ENCODE measurements at regions not wholly inside any gene's neighbourhood (a gene's known extent, or its start where the extent isn't known, plus 50 kb on each side); places are given as distances from the start of the nearest gene placed in this dataset.

DNA sequence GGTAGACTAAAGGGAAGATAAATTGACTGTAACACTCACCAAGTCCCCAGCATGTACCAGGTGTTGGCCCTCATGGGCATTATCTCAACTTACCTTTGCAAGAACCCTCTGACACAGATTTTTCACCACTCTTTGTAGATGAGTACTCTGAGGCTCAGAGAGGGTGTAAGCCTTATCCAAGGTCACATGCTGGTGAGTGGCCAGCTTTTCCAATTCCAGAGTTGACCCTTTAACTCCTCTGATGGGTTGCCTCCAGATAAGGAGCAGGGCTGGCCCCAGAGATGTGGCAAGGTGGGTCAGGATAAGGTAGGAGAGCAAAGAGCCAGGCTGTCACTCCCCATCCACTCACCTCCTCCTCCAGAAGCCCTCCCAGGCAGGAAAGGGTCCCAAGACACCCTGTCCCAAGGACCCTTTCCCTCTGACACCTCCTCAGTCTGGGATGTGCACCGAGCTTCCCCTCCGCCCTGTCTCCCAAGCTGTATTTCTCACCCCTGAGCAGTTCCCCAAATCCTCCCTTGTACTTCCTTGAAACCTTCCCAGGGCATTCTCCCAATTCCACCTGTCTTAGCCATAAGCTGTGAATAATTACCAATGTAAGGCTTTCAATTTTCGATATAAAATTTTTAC is 165.9 kb downstream of the ZFP36L2 start:
- H3K36me3 ChIP-seq (ENCODE audit: insufficient read depth, low read length), result no peaks in the 10 kb centered on the region

DNA sequence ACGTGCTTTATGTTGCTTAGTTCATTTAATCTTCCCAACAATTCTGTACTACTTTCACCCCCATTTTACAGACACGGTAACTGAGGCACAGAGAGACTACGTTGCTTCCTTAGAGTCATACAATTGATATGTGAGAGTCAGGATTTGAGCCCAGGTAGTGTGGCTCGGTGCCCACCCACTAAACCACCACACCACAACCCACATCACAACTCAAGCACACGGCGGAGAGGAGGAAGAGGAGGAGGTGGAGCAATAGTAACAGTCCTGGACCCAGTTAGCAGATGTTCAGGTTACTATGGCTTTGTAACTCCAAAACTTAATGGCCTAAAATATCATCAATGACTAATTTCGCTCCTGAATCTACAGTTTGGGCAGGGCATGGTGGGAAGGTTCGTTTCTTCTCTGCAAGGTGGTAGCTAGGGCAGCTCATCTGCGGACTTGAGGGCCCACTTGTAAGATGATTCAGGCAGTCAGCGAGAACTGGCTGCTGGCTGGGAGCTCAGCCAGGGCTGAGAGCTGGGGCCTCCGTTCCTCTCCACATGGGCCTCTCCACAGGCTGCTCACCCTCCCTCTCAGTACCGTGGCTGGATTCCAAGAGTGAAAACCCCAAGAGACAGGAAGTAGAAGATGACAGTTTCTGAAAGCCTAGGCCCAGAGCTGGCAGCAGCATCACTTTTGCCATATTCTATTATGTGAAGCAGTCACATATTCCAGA is 167.1 kb downstream of the ZFP36L2 start:
- Histone ChIP-seq H3K36me3 (ENCODE audit: insufficient read depth, low read length) (no peaks in the 10 kb centered on the region), H3K4me3 (ENCODE audit: low read length) (peak overlapping the region; percentile 7), H3K9ac (ENCODE audit: low read depth, low read length) (no peak overlapping the region), H3K9me3 (replicated peaks; ENCODE audit: low read length) (no peaks in the 10 kb centered on the region), H3K27me3 (ENCODE audit: control insufficient read depth, insufficient read depth, low read length) (no peaks in the 10 kb centered on the region), H3K4me2 (ENCODE audit: low read length) (peak overlapping the region; percentile 11), H3K4me1 (ENCODE audit: control insufficient read depth, insufficient read depth, low read length) (peaks cover 12% of the 10 kb centered on the region)

More for the DNA sequence above, 165.9 kb downstream of the ZFP36L2 start:
- Histone ChIP-seq H3K27me3 (ENCODE audit: control insufficient read depth, insufficient read depth, low read length) (no peaks in the 10 kb centered on the region), H3K4me2 (ENCODE audit: low read length) (no peak overlapping the region), H3K4me1 (ENCODE audit: control insufficient read depth, insufficient read depth, low read length) (peaks cover 12% of the 10 kb centered on the region), H3K9ac (ENCODE audit: low read depth, low read length) (no peak overlapping the region), H3K9me3 (replicated peaks; ENCODE audit: low read length) (no peaks in the 10 kb centered on the region), H3K4me3 (ENCODE audit: low read length) (no peak overlapping the region)

DNA sequence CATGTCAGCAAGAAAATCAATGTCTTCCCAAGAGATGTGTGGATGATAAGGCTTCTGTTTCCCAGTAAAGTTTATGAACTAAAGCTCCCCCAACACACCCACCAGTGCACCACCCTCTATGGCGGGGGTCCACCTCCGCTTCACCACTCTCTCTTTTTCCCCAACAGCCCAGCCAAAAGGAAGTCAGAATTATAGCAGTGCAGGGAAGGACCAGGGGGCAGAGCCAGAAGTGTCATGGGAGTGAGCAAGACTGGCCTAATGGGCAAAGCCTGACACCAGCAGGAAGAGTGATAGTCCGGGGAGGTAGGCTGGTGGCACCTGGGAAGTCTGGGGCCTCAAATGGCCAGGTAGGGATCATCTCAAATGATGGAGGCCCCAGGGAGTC is 167.7 kb downstream of the ZFP36L2 start:
- H3K27me3 ChIP-seq (ENCODE audit: control insufficient read depth, insufficient read depth, low read length), result no peaks in the 10 kb centered on the region
- no peak overlapping the region for H3K4me3 ChIP-seq (ENCODE audit: low read length)
- H3K9ac ChIP-seq (ENCODE audit: low read depth, low read length), result no peak overlapping the region
- no peaks in the 10 kb centered on the region for H3K9me3 ChIP-seq (replicated peaks; ENCODE audit: low read length)
- no peaks in the 10 kb centered on the region for H3K36me3 ChIP-seq (ENCODE audit: insufficient read depth, low read length)
- no peak overlapping the region for H3K4me2 ChIP-seq (ENCODE audit: low read length)
- peaks cover 12% of the 10 kb centered on the region for H3K4me1 ChIP-seq (ENCODE audit: control insufficient read depth, insufficient read depth, low read length)

DNA sequence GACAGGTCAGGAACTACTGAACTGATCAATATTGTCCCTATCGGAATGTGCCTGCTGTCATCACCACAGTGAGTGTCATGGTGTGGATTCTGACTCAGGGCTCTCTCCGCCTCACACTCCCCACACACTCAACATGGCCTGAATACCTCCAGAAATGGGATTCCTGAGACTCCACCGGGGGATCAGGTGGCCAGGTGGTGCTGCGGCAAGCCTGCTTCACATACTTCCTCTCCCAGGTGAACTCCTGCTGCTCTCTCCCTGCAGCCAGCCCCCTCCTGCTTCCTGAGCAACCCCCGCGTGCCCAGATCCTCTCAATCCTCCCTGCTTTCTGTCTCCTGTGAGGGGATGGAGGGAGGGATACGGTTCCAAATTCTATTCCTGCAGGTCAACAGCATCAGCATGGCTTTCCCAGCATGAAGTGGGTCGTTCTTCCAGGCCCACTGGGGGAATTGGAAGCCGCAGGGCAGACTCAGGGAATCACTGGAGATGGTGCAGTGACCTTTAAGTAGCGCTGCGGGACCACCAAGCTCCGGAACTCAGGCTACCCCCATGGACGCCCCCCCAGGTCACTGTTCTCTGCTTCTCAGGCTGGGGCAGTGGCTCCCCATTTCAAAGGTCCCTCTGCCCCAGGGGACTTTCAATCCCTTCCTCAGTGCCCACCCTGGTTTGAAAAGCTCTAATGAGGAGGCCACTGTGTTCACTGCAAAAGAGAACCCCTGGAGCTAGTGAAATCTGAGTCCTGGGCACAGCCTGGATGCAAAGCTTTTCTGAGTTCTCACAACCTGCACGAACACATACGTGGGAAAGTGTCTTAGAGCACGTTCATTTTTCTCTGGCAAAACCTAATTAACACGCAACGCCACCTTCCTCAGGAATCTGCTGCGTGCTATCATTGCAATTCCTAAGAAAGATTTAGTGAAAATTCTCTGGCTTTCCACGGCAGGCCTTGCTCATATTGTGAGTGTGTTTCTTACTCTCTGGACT is 168.4 kb downstream of the ZFP36L2 start:
- H3K9me3 ChIP-seq (replicated peaks; ENCODE audit: low read length), result no peaks in the 10 kb centered on the region
- H3K36me3 ChIP-seq (ENCODE audit: insufficient read depth, low read length), result no peaks in the 10 kb centered on the region
- H3K4me3 ChIP-seq (ENCODE audit: low read length), result no peak overlapping the region
- H3K4me2 ChIP-seq (ENCODE audit: low read length), result no peak overlapping the region
- H3K4me1 ChIP-seq (ENCODE audit: control insufficient read depth, insufficient read depth, low read length), result peaks cover 12% of the 10 kb centered on the region
- no peak overlapping the region for H3K9ac ChIP-seq (ENCODE audit: low read depth, low read length)
- no peaks in the 10 kb centered on the region for H3K27me3 ChIP-seq (ENCODE audit: control insufficient read depth, insufficient read depth, low read length)

GRCh38 chr2:43057026-43057741 is 169.2 kb downstream of the ZFP36L2 start:
- peaks cover 16% of the 10 kb centered on the region for H3K4me1 ChIP-seq (ENCODE audit: control insufficient read depth, insufficient read depth, low read length)
- H3K27me3 ChIP-seq (ENCODE audit: control insufficient read depth, insufficient read depth, low read length), result no peaks in the 10 kb centered on the region
- no peaks in the 10 kb centered on the region for H3K9me3 ChIP-seq (replicated peaks; ENCODE audit: low read length)
- H3K4me3 ChIP-seq (ENCODE audit: low read length), result no peak overlapping the region
- no peaks in the 10 kb centered on the region for H3K36me3 ChIP-seq (ENCODE audit: insufficient read depth, low read length)
- H3K9ac ChIP-seq (ENCODE audit: low read depth, low read length), result no peak overlapping the region
- H3K4me2 ChIP-seq (ENCODE audit: low read length), result no peak overlapping the region

DNA sequence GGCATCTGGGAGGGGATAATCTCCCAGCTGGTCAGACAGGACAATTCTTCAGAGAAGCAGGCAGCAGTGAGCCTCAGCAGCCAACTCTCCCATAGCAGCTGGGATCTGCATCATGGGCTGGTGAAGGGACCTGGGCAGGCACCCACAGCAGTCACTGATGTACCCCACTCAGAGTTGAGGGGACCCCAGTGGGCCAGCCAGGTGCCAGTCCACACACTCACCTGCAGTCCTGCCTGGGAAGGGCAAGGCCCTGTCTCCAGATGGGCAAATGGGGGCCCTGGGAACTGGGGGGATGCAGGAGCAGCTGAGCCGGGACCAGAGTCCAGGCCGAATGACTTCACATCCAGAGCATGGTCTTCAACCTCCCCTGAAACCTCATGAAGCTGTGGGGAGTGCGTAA is 170.4 kb downstream of the ZFP36L2 start:
- no peak overlapping the region for H3K4me2 ChIP-seq (ENCODE audit: low read length)
- no peaks in the 10 kb centered on the region for H3K27me3 ChIP-seq (ENCODE audit: control insufficient read depth, insufficient read depth, low read length)
- H3K9me3 ChIP-seq (replicated peaks; ENCODE audit: low read length), result no peaks in the 10 kb centered on the region
- peaks cover 28% of the 10 kb centered on the region for H3K4me1 ChIP-seq (ENCODE audit: control insufficient read depth, insufficient read depth, low read length)
- H3K4me3 ChIP-seq (ENCODE audit: low read length), result no peak overlapping the region
- no peak overlapping the region for H3K9ac ChIP-seq (ENCODE audit: low read depth, low read length)
- no peaks in the 10 kb centered on the region for H3K36me3 ChIP-seq (ENCODE audit: insufficient read depth, low read length)

- Histone ChIP-seq H3K27me3 (ENCODE audit: control insufficient read depth, insufficient read depth, low read length) (no peaks in the 10 kb centered on the region), H3K4me3 (ENCODE audit: low read length) (no peak overlapping the region), H3K9ac (ENCODE audit: low read depth, low read length) (no peak overlapping the region), H3K9me3 (replicated peaks; ENCODE audit: low read length) (no peaks in the 10 kb centered on the region), H3K4me1 (ENCODE audit: control insufficient read depth, insufficient read depth, low read length) (peaks cover 35% of the 10 kb centered on the region), H3K4me2 (ENCODE audit: low read length) (no peak overlapping the region), H3K36me3 (ENCODE audit: insufficient read depth, low read length) (no peaks in the 10 kb centered on the region)
These were observed 171.1 kb downstream of the ZFP36L2 start for GRCh38 chr2:43055086-43055912.

- no peak overlapping the region for H3K4me3 ChIP-seq (ENCODE audit: low read length)
- no peaks in the 10 kb centered on the region for H3K27me3 ChIP-seq (ENCODE audit: control insufficient read depth, insufficient read depth, low read length)
- no peak overlapping the region for H3K4me2 ChIP-seq (ENCODE audit: low read length)
- no peaks in the 10 kb centered on the region for H3K9me3 ChIP-seq (replicated peaks; ENCODE audit: low read length)
- no peaks in the 10 kb centered on the region for H3K36me3 ChIP-seq (ENCODE audit: insufficient read depth, low read length)
- H3K4me1 ChIP-seq (ENCODE audit: control insufficient read depth, insufficient read depth, low read length), result peaks cover 38% of the 10 kb centered on the region
- H3K9ac ChIP-seq (ENCODE audit: low read depth, low read length), result no peak overlapping the region
These were observed 172.0 kb downstream of the ZFP36L2 start for GRCh38 chr2:43054367-43054766.

- Histone ChIP-seq H3K9ac (ENCODE audit: low read depth, low read length) (no peak overlapping the region), H3K9me3 (replicated peaks; ENCODE audit: low read length) (no peaks in the 10 kb centered on the region), H3K4me2 (ENCODE audit: low read length) (no peak overlapping the region), H3K4me1 (ENCODE audit: control insufficient read depth, insufficient read depth, low read length) (peaks cover 32% of the 10 kb centered on the region), H3K4me3 (ENCODE audit: low read length) (no peak overlapping the region), H3K36me3 (ENCODE audit: insufficient read depth, low read length) (no peaks in the 10 kb centered on the region), H3K27me3 (ENCODE audit: control insufficient read depth, insufficient read depth, low read length) (no peaks in the 10 kb centered on the region)
These were observed 173.5 kb downstream of the ZFP36L2 start for GRCh38 chr2:43052944-43053306.

DNA sequence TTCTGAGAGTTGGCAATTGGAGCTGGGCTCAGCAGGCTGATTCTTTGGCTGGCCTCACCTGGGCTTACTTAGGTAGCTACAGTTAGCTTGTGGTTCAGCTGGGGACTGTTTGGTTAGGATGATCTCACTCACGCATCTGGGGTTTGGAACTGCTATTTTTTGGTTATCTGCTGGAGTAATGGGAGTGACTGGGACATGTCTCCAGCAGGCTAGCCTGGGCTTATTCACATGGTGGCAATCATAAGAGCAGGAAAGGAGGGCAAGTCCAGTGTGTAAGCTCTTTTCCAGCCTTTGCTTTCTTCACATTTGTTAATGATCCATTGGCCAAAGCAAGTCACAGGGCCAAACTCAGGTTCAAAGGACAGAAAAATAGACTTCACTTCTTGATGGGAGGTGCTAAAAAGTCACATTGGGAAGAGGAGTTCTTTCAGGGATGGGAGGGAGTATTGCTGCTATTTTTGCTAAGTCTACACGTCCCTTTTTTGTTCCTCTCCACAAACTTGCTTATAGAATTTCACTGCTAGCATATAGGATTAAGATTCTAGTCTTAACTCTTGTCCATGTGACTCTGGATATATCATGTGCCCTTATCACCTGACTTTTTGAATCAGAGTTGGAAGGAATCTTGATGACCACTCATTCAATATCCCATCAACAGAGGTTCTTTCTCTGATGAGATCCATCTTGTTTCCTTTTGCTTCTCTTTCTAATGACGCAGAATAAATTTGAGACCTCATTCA is 174.0 kb downstream of the ZFP36L2 start:
- Histone ChIP-seq H3K27me3 (ENCODE audit: control insufficient read depth, insufficient read depth, low read length) (no peaks in the 10 kb centered on the region), H3K4me3 (ENCODE audit: low read length) (no peak overlapping the region)

More for the DNA sequence above, 174.0 kb downstream of the ZFP36L2 start:
- Histone ChIP-seq H3K9me3 (replicated peaks; ENCODE audit: low read length) (no peaks in the 10 kb centered on the region), H3K36me3 (ENCODE audit: insufficient read depth, low read length) (no peaks in the 10 kb centered on the region), H3K4me2 (ENCODE audit: low read length) (no peak overlapping the region), H3K9ac (ENCODE audit: low read depth, low read length) (no peak overlapping the region), H3K4me1 (ENCODE audit: control insufficient read depth, insufficient read depth, low read length) (peaks cover 36% of the 10 kb centered on the region)
